Lower leg skin (tissue), 3 donors: ENCODE measurements at regions not wholly inside any gene's neighbourhood (a gene's known extent, or its start where the extent isn't known, plus 50 kb on each side); places are given as distances from the start of the nearest gene placed in this dataset.

Source experiments
- POLR2A ChIP-seq, 2 donors: fragments of 450-650 bp; IDR thresholded peaks; one replicate each; pipeline ENCODE4 v1.6.1; 2016 to 2017; ENCODE audit warnings: antibody characterized with exemption in 2 of 2, mild to moderate bottlenecking in 1 of 2, moderate library complexity in 1 of 2
- TF ChIP-seq, protein P1 (sequence below), 3 donors: fragments of 450-650 bp; IDR thresholded peaks; one replicate each; pipeline ENCODE4 v1.5.1; 2016; ENCODE audit warnings: antibody characterized with exemption in 3 of 3, mild to moderate bottlenecking in 3 of 3, moderate library complexity in 2 of 3

DNA sequence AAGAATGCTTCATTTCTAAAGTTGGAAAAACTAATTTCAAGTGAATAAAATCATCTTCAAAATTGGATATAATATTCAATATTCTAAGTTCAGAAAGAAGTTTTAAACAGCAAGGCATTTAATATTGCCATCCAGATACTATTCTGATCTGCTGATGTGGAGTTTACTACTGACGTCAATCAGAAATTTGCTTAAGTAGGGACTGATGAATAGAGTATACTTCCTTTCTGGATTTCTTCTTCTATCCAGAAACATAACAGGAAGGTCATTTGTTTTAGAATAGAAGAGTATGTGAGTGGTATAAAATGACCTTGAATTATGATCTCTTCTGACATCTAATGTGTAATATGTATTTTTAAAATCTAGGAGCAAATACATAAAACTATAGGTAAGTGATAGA is 308.1 kb upstream of the ADGRL2 start:
- TF ChIP-seq POLR2A (IDR thresholded peaks at IDR 0.05) = no peak
- TF ChIP-seq, protein P1, sequence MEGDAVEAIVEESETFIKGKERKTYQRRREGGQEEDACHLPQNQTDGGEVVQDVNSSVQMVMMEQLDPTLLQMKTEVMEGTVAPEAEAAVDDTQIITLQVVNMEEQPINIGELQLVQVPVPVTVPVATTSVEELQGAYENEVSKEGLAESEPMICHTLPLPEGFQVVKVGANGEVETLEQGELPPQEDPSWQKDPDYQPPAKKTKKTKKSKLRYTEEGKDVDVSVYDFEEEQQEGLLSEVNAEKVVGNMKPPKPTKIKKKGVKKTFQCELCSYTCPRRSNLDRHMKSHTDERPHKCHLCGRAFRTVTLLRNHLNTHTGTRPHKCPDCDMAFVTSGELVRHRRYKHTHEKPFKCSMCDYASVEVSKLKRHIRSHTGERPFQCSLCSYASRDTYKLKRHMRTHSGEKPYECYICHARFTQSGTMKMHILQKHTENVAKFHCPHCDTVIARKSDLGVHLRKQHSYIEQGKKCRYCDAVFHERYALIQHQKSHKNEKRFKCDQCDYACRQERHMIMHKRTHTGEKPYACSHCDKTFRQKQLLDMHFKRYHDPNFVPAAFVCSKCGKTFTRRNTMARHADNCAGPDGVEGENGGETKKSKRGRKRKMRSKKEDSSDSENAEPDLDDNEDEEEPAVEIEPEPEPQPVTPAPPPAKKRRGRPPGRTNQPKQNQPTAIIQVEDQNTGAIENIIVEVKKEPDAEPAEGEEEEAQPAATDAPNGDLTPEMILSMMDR (IDR thresholded peaks at IDR 0.05) = no peak
